Fibroblast of lung (primary cell): ENCODE measurements at regions not wholly inside any gene's neighbourhood (a gene's known extent, or its start where the extent isn't known, plus 50 kb on each side); places are given as distances from the start of the nearest gene placed in this dataset.

ENCODE experiments used
- CTCF ChIP-seq, 2 donors: IDR thresholded peaks in 1 of 2; conservative IDR thresholded peaks in 1 of 2; 1 replicate in 1 of 2; 2 replicates in 1 of 2; pipeline ENCODE4 v1.5.1; 2011 to 2012; ENCODE audit warnings: low read length in 2 of 2, control low read depth in 1 of 2, inconsistent platforms in 1 of 2, low read depth in 1 of 2, mild to moderate bottlenecking in 1 of 2
- EZH2 ChIP-seq: IDR thresholded peaks from 2 replicates; pipeline ENCODE4 v1.5.1; 2012; ENCODE audit warnings: low read length, control low read depth, mild to moderate bottlenecking; ENCODE audit errors: missing control alignments

GRCh38 chr22:48044487-48045060 lies 1282.1 kb downstream of the TBC1D22A start:
- TF ChIP-seq CTCF (conservative IDR thresholded peaks at IDR 0.05 in 1 of 2, IDR thresholded peaks at IDR 0.05 in 1 of 2; ENCODE audit: low read depth in 1 of 2, low read length in 2 of 2) (no peak), EZH2 (no peak)
